Smooth muscle cell (in vitro differentiated cells): ENCODE measurements at regions not wholly inside any gene's neighbourhood (a gene's known extent, or its start where the extent isn't known, plus 50 kb on each side); places are given as distances from the start of the nearest gene placed in this dataset.

Source experiments
- DNase-seq: peaks from one replicate; lab custom pipeline; 2025; ENCODE audit not compliant: unreplicated experiment; lab: John Stamatoyannopoulos, UW
- H2AFZ ChIP-seq: fragments of 200-600 bp; sonication (generic); 2 replicates; pipeline ENCODE4 v1.6.0; 2016; ENCODE audit warnings: antibody characterized with exemption, low read depth, mild to moderate bottlenecking
- H3F3A ChIP-seq: fragments of 200-600 bp; sonication (generic); 2 replicates; pipeline ENCODE4 v1.6.0; 2017; ENCODE audit warnings: antibody characterized with exemption, low read depth
- H3K27ac ChIP-seq: fragments of 200-600 bp; sonication (generic); 2 replicates; pipeline ENCODE4 v1.5.1; 2016; ENCODE audit warnings: low read depth, mild to moderate bottlenecking
- H3K27me3 ChIP-seq: fragments of 200-600 bp; sonication (generic); 2 replicates; pipeline ENCODE4 v1.6.1; 2016; ENCODE audit warnings: low read depth, mild to moderate bottlenecking
- H3K36me3 ChIP-seq: fragments of 200-600 bp; sonication (generic); 2 replicates; pipeline ENCODE4 v1.5.1; 2016; ENCODE audit warnings: low read depth
- H3K4me1 ChIP-seq: fragments of 200-600 bp; sonication (generic); 2 replicates; pipeline ENCODE4 v1.5.1; 2016; ENCODE audit warnings: low read depth
- H3K4me2 ChIP-seq: fragments of 200-600 bp; sonication (generic); 2 replicates; pipeline ENCODE4 v1.6.0; 2016; ENCODE audit warnings: mild to moderate bottlenecking
- H3K4me3 ChIP-seq: fragments of 200-600 bp; sonication (generic); 2 replicates; pipeline ENCODE4 v1.5.1; 2016; ENCODE audit warnings: mild to moderate bottlenecking
- H3K79me2 ChIP-seq: fragments of 200-600 bp; sonication (generic); 2 replicates; pipeline ENCODE4 v1.6.0; 2016; ENCODE audit warnings: low read depth, mild to moderate bottlenecking
- H3K9ac ChIP-seq: fragments of 200-600 bp; sonication (generic); 2 replicates; pipeline ENCODE4 v1.6.0; 2016; ENCODE audit warnings: low read depth
- H3K9me3 ChIP-seq: fragments of 200-600 bp; sonication (generic); replicated peaks from 2 replicates; pipeline ENCODE4 v1.5.1; 2016; ENCODE audit warnings: low read depth
- H4K20me1 ChIP-seq: fragments of 200-600 bp; sonication (generic); 2 replicates; pipeline ENCODE4 v1.6.0; 2016; ENCODE audit warnings: low read depth
- WGBS: methylation state at CpG from one replicate; pipeline ENCODE4 v1.1.7; 2016; ENCODE audit warnings: low lambda C conversion rate; 5-methylcytosine and 5-hydroxymethylcytosine counted together
- TF ChIP-seq, protein P1 (sequence below): fragments of 200-600 bp; sonication (generic); IDR thresholded peaks from 2 replicates; pipeline ENCODE4 v1.5.1; 2017; ENCODE audit warnings: borderline replicate concordance, mild to moderate bottlenecking, antibody characterized with exemption; ENCODE audit not compliant: insufficient read depth, poor library complexity, severe bottlenecking

DNA sequence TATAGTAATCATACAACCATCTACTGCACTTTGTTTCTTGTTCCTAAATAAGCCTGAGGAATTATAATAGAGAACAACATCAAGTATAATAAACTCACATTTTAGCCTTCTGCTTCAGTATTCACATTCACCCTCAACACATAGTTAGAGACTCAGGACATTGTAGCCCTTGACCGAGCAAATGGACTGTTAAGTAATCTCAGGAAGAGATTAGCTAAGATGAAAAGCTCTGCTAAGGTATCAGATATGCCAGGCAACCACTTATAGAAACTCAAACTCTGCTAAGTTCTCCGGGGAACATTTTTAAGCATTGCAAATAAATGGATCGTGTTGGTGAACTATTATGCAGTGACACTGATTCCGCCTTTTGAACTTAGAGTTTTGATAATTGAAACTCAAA lies 252.0 kb downstream of the DTWD2 start:
- Histone ChIP-seq H3K9ac (no peak overlapping the region), H4K20me1 (no peaks in the 10 kb centered on the region), H3K79me2 (no peaks in the 10 kb centered on the region), H3F3A (no peaks in the 10 kb centered on the region), H3K4me2 (no peak overlapping the region), H3K4me1 (no peaks in the 10 kb centered on the region), H3K36me3 (no peaks in the 10 kb centered on the region), H3K9me3 (no peaks in the 10 kb centered on the region), H3K4me3 (no peak overlapping the region), H3K27me3 (no peaks in the 10 kb centered on the region), H2AFZ (no peak overlapping the region), H3K27ac (no peak overlapping the region)
- 72% methylated on average over 4 of the region's 4 CpGs for WGBS
- no peak for DNase-seq
- TF ChIP-seq, protein P1, sequence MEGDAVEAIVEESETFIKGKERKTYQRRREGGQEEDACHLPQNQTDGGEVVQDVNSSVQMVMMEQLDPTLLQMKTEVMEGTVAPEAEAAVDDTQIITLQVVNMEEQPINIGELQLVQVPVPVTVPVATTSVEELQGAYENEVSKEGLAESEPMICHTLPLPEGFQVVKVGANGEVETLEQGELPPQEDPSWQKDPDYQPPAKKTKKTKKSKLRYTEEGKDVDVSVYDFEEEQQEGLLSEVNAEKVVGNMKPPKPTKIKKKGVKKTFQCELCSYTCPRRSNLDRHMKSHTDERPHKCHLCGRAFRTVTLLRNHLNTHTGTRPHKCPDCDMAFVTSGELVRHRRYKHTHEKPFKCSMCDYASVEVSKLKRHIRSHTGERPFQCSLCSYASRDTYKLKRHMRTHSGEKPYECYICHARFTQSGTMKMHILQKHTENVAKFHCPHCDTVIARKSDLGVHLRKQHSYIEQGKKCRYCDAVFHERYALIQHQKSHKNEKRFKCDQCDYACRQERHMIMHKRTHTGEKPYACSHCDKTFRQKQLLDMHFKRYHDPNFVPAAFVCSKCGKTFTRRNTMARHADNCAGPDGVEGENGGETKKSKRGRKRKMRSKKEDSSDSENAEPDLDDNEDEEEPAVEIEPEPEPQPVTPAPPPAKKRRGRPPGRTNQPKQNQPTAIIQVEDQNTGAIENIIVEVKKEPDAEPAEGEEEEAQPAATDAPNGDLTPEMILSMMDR = no peak

DNA sequence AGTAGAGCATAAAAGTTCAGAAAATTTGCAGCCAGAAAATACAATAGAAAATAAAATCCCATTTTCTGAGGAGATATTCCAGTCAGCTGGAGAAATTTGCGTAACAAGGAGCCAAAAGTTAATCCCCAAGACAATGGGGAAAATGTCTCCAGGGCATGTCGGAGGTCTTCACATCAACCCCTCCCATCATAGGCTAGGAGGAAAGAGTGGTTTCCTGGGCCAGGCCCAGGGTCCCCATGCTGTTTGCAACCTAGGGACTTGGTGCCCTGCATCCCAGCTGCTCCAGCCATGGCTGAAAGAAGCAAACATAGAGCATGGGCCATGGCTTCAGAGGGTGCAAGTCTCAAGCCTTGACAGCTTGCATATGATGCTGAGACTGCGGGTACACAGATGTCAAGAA lies 255.0 kb downstream of the DTWD2 start:
- Histone ChIP-seq H2AFZ (no peak overlapping the region), H3K4me2 (no peak overlapping the region), H3K36me3 (no peaks in the 10 kb centered on the region), H3K4me1 (no peaks in the 10 kb centered on the region), H3K27me3 (no peaks in the 10 kb centered on the region), H3K4me3 (no peak overlapping the region), H3F3A (no peaks in the 10 kb centered on the region), H3K9me3 (no peaks in the 10 kb centered on the region), H3K9ac (no peak overlapping the region), H3K27ac (no peak overlapping the region), H4K20me1 (no peaks in the 10 kb centered on the region), H3K79me2 (no peaks in the 10 kb centered on the region)
- WGBS = 95% methylated on average over 3 of the region's 3 CpGs
- DNase-seq = no peak
- TF ChIP-seq, protein P1 = no peak

DNA sequence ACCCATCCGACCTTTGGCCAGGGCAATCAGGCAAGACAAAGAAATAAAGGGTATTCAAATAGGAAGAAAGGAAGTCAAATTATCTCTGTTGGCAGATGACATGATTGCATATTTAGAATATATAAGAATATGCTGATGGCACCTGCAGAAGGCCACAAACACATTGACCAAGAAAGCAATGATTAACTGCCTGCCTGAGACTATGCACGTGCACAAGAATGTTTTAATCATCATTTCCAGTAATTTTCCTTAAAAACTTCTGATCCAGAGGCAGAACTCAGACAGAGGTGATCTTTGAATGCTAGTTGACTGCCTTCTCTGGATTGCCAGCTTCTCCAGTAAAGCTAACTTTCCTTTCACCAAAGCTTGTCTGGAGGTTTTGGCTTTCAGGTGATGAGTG lies 260.2 kb downstream of the DTWD2 start:
- no peak overlapping the region for H3K4me2 ChIP-seq
- no peak overlapping the region for H3K27ac ChIP-seq
- H3K9me3 ChIP-seq = no peaks in the 10 kb centered on the region
- H4K20me1 ChIP-seq = no peaks in the 10 kb centered on the region
- H3K27me3 ChIP-seq = no peaks in the 10 kb centered on the region
- TF ChIP-seq, protein P1 = no peak
- no peaks in the 10 kb centered on the region for H3K79me2 ChIP-seq
- no peak for DNase-seq
- H3K36me3 ChIP-seq = no peaks in the 10 kb centered on the region
- H3K4me3 ChIP-seq = no peak overlapping the region
- no peak overlapping the region for H2AFZ ChIP-seq
- WGBS = 87% methylated on average over 2 of the region's 2 CpGs
- H3K4me1 ChIP-seq = no peaks in the 10 kb centered on the region
- no peak overlapping the region for H3K9ac ChIP-seq
- H3F3A ChIP-seq = no peaks in the 10 kb centered on the region

DNA sequence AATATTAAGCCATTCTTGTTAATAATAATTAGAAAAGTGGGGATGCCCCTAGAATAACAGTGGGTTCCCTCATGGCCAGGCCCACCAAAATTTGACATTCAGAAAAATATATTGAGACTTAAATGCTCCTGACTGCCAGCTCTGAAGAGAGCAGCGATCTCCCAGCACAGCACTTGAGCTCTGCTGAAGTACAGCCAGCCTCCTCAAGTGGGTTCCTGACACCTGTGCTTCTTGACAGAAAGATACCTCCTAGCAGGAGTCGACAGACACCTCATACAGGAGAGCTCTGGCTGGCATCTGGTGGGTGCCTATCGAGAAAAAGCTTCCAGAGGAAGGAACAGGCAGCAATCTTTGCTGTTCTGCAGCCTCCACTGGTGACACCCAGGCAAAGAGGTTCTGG lies 261.5 kb downstream of the DTWD2 start:
- Histone ChIP-seq H3K36me3 (no peaks in the 10 kb centered on the region), H3K27me3 (no peaks in the 10 kb centered on the region), H3K27ac (no peak overlapping the region), H2AFZ (no peak overlapping the region), H3K79me2 (no peaks in the 10 kb centered on the region), H3K4me2 (no peak overlapping the region), H3K4me1 (no peaks in the 10 kb centered on the region), H4K20me1 (no peaks in the 10 kb centered on the region), H3K4me3 (no peak overlapping the region), H3F3A (no peaks in the 10 kb centered on the region), H3K9me3 (no peaks in the 10 kb centered on the region), H3K9ac (no peak overlapping the region)
- no peak for DNase-seq
- WGBS = 90% methylated on average over 3 of the region's 3 CpGs
- TF ChIP-seq, protein P1 = no peak
